GM21526 (cell line): ENCODE measurements at regions not wholly inside any gene's neighbourhood (a gene's known extent, or its start where the extent isn't known, plus 50 kb on each side); places are given as distances from the start of the nearest gene placed in this dataset.

Experiments used
- ATAC-seq: cut with Tn5 transposase; IDR thresholded peaks from one replicate; pipeline ENCODE4 v1.9.1; 2021; ENCODE audit warnings: moderate library complexity; ENCODE audit not compliant: unreplicated experiment, low FRiP score

DNA sequence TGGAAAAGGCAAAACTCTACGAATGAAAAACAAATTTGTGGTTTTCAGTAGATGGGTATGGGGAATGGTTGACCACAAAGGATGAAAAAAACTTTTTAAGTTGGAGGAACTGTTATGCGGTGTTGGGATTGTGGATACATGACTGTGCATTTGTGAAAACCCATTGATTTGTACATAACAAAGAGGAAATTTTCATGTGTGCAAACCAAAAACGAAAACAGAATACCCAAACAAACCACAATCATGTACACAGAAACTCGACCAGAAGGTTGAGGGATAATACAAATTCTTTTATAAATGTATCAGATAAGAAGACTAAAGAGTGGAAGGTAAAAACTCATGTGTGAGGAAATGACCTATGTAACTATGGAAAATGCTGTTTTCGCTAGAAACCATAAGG lies 1012.4 kb downstream of the CDH18 start:
- no peak for ATAC-seq

DNA sequence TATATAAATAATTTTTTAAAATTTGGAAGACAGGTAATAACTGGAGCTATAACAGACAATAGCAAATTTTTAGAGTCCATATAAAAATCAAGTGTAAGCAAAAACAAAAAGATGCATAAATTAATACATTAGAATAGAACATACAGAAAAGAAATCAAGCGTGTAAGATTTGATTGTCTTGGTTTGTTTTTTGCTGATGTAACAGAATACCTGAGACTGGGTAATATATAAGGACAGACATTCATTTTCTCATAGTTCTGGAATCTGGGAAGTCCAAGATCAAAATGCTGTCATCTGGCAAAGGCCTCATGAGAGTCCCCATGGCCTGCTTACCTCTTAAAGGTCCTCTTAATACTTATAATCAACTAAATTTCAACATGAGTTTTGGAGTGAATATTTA lies 1010.1 kb downstream of the CDH18 start:
- no peak for ATAC-seq

DNA sequence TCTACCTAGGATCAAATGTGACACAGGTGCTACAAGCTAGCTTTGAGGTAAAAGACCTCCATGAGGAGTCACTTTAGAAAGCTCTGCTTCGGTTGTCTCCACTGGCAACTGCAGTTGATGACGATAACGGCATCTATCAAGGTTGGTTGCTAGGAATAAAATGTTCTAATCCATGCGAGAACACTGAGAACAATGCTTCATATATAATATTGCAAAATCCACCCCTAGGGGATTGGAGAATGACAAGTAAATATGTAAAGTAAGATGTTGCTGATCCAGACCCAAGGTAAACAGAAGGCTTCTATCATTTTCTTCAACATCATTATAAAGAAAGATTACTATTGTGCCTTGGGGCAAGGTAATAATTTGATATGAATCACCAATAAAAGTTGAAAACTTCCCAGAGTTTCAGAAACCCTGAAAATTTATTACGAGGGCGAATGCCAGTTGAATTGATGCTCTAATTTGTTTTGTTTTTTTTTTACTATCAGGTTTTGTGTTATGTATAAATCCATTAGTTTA lies 1003.4 kb downstream of the CDH18 start:
- ATAC-seq = no peak

DNA sequence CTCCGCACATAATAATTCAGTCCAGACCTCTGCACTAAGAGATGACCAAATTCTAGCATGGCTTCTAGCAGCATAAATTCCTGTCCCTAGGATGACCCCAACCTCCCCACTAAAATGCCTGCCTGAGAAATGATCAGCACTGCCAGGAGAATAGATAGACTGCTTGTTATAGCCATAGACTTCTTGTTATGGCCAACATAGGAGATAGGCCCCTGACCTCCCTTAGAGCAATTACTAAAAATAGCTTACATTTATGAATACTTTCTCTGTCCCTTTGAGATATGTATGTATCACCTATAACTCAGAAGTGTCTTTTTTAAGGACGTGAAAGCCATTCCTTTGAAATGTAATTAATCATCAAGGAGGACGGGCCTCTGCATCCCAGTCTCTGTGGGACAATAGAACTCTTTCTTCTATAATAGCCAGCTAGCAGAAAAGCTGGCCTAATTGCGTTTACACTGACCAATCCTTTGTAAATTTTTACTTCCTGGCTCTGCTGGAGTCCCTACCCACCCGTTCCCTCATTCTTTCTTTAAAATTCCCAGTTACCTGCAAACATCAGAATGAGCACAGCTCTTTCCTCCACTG lies 1002.7 kb downstream of the CDH18 start:
- no peak for ATAC-seq

DNA sequence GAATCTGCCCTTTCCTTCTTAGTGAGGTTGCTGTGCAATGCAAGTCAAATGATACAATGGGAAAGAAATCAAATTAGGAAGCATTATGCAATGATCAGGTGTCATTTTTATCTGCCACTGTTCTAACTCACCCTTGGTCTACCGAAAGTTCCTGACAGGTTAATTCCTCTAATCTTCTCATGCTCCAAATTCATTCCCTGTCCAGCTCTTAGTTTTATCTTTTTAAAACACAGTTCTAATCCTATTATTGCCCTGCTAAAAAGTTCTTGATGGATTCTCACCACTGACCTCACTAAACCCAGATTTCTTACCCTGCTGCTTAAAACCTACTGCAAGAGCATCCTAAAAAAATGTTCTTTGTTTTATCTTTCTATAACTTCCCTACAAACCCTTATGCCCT lies 1000.9 kb downstream of the CDH18 start:
- ATAC-seq = no peak

DNA sequence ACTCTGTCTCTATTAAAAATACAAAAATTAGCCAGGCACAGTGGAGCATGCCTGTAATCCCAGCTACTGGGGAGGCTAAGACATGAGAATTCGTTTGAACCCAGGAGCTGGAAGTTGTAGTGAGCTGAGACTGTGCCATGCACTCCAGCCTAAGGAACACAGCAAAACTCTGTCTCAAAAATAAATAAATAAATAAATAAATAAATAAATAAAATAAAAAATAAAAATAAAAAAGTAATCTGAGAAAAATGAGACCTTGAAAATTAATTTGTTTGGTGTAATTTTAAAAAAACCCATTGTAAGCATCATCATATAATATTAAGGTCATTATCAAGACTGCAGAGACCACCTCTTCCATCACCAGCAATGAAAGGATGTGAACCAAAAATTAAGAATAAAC lies 997.1 kb downstream of the CDH18 start:
- ATAC-seq = no peak

DNA sequence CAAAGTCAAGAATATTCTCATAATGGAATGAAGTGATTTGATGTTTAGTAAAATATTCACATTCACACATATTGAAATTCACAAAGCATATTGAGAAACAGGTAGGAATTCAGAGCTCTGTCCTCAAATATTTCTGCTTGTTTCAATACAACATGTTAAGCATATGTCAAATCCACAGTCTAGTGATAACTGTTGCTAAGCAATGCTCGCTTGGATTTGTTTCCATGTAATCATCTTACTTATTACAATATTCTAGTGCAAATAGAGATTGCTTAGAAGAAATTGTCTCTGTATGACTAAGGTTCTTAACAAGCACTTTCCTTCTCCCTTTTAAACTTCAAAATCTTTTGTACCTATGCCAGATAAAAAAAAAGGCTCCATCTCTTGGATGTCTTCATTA lies 995.7 kb downstream of the CDH18 start:
- no peak for ATAC-seq

DNA sequence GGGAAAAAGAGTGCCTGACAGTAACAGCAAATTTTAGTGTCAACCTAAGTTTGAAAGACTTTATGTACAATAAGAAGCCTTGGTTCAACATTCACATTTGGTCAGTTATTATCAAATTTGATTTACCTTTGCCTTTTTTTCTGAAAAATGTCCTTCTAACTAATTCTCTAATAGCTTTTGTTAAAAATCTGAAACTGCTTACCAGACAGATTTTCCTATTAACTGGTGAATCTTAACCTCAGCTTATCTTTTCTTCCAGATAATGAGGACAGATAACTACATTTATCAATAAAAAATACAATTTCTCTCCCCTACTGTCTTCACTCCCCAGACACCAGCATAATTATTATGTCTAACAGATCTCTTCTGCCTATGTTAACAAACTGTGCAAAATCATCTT lies 988.5 kb downstream of the CDH18 start:
- ATAC-seq = no peak

DNA sequence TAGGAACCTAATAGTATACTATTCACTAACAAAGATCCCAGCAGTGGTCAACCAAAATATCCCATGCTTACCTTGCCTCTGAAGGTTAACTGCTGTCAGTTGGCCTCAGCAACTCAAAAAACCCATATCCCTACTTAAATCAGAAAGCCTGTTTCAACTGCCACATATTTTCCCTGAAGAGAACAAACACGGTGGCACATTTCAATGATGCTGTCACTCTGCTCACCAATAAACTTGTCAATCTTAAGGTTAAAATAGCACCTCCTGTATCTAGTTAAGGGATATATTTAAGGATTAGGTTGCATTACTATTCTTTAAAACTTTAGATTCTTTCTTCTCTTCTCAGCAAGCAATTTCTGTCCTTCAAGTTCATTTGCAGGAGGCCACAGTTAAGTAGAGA lies 986.9 kb downstream of the CDH18 start:
- no peak for ATAC-seq

DNA sequence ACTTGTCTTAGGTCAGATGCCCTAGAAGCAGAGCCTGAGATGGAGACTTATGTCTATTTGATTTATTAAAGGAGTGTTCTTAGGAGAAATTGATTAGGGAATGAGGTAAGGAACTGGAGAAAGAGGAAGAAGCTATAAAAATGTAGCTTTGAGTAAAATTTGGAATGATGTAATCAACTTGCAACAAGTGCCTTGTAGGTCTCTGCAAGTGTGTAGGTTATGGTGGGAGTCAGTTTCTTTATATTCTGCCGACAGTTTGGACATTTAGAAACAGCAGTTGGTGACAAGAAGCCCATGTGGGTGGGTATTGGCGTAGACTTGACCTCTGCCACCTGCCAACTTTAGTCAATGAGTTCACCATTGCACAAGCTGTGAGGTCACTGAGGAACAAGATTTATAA lies 986.5 kb downstream of the CDH18 start:
- no peak for ATAC-seq

DNA sequence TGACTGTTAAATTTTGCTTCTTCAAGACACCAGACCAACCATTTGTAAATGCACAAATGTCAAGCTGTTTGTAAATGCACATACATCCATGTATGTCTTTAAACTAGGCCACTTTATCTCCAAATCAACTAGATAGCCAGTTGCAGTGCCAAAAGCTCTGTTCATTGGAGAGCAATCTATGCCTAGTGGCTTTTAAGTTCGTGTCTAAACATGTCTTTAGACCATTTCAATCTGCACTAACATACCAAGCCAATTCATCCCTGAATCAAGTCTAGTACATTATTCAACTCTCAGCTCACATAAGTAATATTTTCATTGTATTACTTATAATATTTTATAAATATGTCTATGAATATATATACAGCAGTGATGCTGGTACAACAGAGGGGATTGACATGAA lies 985.9 kb downstream of the CDH18 start:
- ATAC-seq = no peak

DNA sequence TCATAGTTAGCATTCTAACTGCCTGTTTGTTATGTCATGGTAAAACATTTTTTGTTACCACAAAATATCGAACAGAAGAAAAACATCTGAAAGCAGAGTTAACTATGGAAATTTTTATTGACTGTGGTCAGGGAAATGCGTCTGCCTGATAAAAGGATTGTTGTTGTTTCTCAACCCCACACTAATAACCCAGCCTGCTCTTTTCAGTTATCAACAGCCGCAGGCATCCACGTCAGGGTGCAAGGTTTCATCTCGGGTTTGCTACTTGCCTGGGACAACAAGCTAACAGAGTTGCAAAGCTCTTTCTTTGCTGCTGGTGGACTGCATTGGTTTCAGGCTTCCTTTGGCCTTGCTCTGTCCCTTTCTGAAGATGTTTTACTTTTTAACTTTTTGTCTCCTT lies 969.2 kb downstream of the CDH18 start:
- no peak for ATAC-seq

DNA sequence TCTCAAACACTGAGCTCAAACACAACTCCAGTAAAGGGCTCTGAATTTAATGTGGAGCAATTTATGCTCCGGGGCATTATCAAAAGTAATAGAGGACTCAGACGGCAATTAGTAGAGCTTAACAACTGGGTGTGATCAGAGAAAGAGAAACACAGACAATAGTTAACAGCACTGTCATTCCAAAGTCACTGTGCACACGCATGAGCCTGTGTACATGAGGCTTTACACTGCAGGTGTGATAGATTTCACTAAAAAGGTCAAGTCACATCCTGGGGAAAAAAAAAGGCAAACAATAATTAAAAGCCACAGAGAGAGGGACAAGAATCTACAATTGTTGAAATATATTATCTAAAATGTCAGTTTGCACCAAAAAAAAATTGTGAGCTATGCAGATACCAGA lies 956.5 kb downstream of the CDH18 start:
- no peak for ATAC-seq

DNA sequence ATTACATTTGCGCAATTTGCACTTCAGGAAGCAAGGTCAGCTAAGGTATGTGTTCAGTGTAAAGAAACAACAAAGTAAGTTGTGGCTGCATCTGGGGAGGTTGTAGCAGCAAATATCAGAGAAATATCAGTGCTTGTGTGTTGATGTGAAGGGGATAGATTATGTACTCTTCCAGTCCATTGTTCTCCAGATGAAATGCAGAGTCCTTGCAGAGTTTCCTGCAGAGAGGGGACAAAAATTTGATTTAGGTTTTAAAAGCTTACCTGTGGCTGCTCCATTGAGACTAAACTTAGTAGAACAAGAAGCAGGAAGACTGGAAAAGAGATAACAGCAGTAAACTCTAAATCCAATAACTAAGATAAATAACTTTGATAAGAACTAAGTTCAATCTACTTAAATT lies 952.2 kb downstream of the CDH18 start:
- ATAC-seq = no peak

DNA sequence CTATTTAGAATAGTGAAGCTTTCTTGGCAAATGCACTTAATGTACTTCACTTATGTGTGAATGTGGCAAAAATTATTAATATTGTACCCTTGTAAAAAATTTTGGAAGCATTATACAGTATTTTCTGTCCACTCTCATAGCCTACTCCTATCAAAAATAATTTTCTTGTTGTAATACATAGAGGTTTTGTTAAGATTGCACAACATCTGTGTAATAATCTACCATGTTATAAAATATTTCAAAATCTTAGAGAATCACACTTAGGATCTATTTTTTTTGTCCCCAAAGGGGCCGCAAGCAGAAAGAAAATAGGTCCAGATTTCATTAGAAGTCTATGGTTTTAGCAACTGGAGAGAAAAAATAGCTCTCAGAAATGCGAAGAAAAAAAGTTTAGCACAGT lies 945.9 kb downstream of the CDH18 start:
- no peak for ATAC-seq

DNA sequence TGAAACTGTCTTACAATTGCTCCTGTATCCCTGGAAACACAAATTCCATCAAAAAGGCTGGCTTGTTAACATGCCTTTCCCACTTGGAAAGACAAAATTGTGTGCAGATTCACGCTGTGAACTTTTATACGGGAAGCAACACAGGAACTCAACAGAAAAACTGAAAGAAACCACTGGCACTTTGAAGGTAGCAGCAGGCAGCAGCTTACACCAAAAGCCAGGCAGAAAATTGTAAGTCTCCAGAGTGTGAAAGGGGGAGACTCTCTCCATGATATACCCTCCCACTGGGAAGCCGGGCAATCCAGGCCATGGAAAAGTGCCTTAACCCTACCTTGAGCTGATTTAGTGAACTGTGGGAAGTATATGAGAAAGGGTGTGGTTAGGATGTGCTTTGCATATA lies 943.7 kb downstream of the CDH18 start:
- ATAC-seq = no peak

DNA sequence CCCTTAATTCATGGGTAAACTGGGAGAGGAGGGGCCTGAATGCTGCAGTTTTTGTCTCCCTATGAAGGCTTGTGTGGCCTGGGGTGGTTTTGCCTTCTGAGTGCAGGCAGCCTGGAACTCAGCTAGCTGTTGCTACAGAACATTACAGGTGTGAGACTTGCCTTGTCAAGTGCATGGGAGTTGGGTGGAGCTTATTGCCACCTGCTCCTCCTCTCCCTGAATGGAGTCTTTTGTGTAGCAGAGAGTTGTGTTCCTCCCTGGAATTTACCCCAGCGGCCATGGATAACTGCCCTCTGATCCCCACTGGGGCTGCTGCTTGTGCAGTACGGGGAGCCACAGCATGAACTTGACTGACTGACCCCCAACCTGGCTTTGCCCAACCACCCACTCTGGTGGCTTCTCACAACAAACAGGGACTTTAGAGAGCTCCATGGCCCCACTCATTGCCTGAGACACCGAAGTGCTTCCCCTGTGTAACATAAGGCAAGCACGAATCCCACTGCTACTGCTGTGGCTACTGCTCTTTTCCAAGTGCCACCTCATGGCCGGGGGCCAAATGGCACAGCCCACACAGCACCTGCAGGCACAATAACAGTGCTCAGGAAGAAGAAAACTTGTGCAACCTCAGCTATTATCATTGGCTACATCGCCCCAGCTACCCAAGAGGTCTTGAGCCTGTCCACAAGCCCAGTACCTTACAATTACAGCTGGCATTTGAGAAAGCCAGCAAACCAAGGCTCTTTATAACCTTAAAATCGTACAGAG lies 942.9 kb downstream of the CDH18 start:
- no peak for ATAC-seq

DNA sequence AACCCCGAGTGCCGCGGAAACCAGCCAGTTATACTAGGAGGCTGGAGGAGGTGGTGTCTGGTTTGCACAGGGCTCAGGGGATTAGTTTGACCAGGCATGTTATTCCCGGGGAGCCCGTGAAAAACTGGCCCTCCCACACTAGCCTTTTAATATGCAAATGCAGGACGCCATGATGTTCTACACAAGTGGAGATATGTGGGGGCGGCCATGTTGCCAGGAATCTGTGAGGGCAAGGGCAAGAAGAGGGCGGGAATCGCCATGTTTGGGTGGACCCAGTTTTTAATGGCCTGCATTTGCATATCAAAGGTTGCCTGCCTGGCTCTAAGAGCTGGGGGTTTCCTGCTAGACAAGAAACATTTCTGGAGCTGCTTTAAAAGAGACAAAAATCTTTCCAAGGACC lies 940.7 kb downstream of the CDH18 start:
- ATAC-seq = no peak

DNA sequence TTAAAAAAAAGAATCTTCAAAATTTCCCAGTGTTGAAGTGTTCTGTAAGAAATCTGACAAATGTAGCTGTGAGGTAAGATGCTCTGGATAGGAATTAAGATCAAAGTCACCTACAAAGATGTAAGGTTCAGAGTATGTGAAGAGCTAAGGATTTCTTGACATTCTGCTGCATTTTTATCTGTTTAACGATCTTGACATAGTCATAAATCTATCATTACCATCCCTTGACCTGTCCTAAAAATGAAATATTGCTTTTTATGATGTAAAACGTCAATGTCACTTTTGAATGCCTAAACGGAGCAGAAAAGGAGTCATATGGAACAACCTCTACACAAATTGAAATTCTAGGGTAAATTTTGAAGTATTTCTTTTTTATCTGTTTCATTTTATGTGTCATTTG lies 939.3 kb downstream of the CDH18 start:
- ATAC-seq = no peak

DNA sequence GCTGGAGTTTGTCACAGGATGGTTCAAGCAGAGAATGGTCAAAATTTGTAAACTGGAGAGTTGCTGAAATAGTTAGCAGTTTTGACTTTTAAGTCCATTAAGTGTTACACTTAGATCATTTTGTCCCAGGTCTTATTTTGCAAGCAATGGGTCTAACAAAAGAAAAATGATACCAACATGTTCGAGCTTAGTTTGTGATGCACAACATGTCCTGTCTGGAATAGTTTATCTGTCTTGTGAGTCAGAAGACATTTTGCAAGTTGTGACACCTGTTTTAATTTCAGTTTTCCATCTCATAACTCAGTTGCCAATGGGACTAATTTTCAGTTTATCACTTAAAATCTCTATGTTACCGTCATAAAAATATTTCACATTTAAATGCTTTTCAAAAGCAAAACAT lies 929.8 kb downstream of the CDH18 start:
- ATAC-seq = no peak

DNA sequence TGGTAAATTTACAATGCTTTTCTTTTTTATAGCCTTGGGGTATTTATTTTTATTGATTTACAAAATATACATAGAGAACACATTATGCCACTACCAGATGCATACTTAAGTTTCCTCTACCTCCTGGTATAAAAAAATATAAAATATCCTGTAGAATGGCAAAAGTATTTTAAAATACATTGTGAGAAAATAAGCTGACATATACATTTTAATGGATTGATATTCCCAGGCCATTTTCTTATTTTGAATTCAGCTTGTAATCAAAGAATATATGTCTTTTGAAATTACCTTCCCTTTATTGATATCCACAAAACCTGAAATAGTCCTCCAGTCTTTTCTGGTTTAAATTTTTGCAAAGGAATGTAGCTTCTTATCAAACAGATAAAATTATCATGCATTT lies 923.9 kb downstream of the CDH18 start:
- ATAC-seq = no peak

DNA sequence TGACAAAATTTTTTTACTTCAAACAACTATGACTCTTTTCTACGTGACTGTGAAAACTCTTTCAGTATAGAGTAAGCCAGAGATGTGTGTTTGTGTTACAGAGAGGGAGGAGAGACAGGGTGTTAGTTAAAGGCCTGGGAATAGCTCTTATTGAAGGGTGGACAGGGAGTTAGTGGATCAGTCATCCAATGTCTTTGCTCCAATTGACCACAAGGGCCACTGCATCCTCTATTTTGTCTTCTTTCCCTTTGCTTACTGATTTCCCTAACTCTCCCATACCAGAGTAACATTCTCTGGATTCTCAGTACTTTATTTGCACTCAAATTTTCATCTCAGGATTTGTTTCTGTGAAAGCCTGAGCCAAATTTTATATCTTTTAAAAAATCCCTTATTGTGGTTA lies 920.3 kb downstream of the CDH18 start:
- no peak for ATAC-seq
